ENCODE measurements at regions not wholly inside any gene's neighbourhood (a gene's known extent, or its start where the extent isn't known, plus 50 kb on each side); places are given as distances from the start of the nearest gene placed in this dataset.
"Not testable (repeated sequence)": the region's sequence is repeated elsewhere in the genome, so short reads cannot be mapped to it uniquely, and the experiment has no call there.

DNA sequence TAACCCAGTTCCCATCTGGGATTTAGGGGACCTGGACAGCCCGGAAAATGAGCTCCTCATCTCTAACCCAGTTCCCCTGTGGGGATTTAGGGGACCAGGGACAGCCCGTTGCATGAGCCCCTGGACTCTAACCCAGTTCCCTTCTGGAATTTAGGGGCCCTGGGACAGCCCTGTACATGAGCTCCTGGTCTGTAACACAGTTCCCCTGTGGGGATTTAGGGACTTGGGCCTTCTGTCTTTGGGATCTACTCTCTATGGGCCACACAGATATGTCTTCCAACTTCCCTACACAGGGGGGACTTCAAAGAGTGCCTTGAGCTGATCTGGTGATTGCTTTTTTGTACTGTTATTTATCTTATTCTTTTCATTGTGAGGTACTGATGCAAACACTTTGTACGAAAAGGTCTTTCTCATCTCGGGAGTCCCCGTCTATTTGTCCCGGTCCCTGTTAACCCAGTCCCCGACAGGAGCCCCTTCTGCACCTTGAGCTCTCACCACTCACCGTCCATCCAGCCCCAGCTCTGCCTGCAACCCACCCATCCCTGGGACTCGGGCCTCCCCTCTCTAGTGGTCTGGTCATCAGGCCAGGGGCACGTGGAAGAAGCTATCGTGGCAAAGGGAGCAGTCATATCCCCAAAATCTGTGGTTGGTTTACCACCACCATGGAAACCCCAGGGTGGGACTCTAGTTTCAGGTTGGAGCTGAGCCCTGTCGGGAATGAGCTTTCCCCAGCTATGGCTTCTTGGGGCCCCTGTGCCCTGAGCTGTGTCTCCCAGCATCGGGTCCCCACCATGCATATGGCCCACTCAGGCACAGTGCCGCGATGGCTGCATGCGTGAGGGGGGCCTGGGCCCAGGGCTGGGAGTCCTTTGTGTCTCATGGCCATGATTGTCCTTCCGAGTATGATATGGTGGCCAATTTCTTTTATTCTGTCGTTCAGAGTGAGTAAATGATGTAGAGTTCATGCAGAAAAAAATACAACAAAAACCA lies 270.4 kb upstream of the PLCXD1 start:
- DNase-seq (ENCODE audit: low spot score), result not testable (repeated sequence)

DNA sequence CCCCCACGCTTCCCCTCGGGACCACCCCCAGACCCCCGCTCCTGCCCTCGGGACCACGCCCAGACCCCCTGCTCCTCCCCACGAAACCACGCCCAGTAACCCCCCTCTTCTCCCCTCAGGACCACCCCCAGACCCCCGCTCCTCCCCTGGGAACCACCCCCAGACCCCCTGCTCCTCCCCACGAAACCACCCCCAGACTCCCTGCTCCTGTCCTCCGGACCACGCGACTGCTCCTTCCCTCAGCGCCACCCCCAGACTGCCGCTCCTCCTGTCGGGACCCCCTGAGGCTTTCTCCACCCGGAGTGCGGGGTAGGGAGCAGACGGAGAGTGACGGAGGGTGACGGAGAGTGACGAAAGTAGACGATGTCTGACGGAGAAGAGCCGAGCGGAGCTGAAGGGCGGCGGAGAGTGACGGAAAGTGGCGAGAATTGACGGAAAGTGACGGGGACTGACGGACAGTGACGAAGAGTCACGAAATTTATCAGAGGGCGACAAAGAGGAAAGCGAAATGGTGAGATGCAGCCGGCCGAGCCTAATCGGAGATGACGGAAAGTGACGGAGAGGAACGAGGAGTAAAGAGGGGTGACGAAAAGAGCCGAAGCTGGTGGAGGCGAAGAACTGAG lies 267.2 kb upstream of the PLCXD1 start:
- DNase-seq (ENCODE audit: low spot score), result not testable (repeated sequence)

GRCh38 chrX:14452-14851 lies 266.7 kb upstream of the PLCXD1 start:
- not testable (repeated sequence) for DNase-seq (ENCODE audit: low spot score)

GRCh38 chrX:18768-19454 lies 262.3 kb upstream of the PLCXD1 start:
- DNase-seq (ENCODE audit: low spot score), result not testable (repeated sequence)

- not testable (repeated sequence) for DNase-seq (ENCODE audit: low spot score)
Measured at GRCh38 chrX:19455-19827, 261.7 kb upstream of the PLCXD1 start.

GRCh38 chrX:19912-20571 lies 261.1 kb upstream of the PLCXD1 start:
- peak; percentile 10 for DNase-seq (ENCODE audit: low spot score)

GRCh38 chrX:24139-24538 lies 257.0 kb upstream of the PLCXD1 start:
- not testable (repeated sequence) for DNase-seq (ENCODE audit: low spot score)
